GM19438 (cell line): ENCODE measurements at regions not wholly inside any gene's neighbourhood (a gene's known extent, or its start where the extent isn't known, plus 50 kb on each side); places are given as distances from the start of the nearest gene placed in this dataset.

ENCODE experiments used
- ATAC-seq: cut with Tn5 transposase; IDR thresholded peaks from one replicate; pipeline ENCODE4 v1.9.1; 2021; ENCODE audit warnings: low read depth; ENCODE audit not compliant: unreplicated experiment

DNA sequence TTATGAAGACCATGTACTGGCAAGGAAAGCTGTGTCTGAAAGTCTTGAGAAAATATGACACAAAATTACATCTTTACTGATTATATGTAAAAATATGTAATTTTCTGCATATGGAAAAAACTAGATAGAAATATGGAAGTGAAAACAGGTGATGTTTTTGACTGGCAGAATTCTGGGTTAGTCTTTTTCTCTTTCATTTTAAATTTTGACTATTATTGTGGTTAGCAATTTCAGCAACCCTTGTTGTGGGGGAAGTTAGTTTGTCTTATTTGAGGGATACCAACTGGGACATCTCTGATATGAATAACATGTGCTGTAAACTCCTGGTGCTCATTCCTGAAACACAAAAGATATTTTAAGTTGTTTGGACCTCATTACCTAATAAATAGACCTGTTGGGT, 49.9 kb upstream of the CPEB2 start:
- no peak for ATAC-seq
